GM12864 (cell line): ENCODE measurements at regions not wholly inside any gene's neighbourhood (a gene's known extent, or its start where the extent isn't known, plus 50 kb on each side); places are given as distances from the start of the nearest gene placed in this dataset.

Experiments used
- DNase-seq: peaks from one replicate; pipeline ENCODE4 v3.0.0-alpha.2; 2011; ENCODE audit warnings: low read depth
- H3K4me3 ChIP-seq: 2 replicates; pipeline ENCODE4 v1.5.1; 2011; ENCODE audit warnings: mild to moderate bottlenecking, low read depth, low read length, control low read depth
- TF ChIP-seq, protein P1 (sequence below): IDR thresholded peaks from 2 replicates; pipeline ENCODE4 v1.5.1; 2011; ENCODE audit warnings: low read depth, mild to moderate bottlenecking, moderate library complexity, low read length, control low read depth, inconsistent platforms; ENCODE audit errors: missing control alignments

GRCh38 chr2:226508005-226508404, 291.6 kb downstream of the IRS1 start:
- TF ChIP-seq, protein P1, sequence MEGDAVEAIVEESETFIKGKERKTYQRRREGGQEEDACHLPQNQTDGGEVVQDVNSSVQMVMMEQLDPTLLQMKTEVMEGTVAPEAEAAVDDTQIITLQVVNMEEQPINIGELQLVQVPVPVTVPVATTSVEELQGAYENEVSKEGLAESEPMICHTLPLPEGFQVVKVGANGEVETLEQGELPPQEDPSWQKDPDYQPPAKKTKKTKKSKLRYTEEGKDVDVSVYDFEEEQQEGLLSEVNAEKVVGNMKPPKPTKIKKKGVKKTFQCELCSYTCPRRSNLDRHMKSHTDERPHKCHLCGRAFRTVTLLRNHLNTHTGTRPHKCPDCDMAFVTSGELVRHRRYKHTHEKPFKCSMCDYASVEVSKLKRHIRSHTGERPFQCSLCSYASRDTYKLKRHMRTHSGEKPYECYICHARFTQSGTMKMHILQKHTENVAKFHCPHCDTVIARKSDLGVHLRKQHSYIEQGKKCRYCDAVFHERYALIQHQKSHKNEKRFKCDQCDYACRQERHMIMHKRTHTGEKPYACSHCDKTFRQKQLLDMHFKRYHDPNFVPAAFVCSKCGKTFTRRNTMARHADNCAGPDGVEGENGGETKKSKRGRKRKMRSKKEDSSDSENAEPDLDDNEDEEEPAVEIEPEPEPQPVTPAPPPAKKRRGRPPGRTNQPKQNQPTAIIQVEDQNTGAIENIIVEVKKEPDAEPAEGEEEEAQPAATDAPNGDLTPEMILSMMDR = no peak
- H3K4me3 ChIP-seq = no peak overlapping the region
- DNase-seq = no peak

DNA sequence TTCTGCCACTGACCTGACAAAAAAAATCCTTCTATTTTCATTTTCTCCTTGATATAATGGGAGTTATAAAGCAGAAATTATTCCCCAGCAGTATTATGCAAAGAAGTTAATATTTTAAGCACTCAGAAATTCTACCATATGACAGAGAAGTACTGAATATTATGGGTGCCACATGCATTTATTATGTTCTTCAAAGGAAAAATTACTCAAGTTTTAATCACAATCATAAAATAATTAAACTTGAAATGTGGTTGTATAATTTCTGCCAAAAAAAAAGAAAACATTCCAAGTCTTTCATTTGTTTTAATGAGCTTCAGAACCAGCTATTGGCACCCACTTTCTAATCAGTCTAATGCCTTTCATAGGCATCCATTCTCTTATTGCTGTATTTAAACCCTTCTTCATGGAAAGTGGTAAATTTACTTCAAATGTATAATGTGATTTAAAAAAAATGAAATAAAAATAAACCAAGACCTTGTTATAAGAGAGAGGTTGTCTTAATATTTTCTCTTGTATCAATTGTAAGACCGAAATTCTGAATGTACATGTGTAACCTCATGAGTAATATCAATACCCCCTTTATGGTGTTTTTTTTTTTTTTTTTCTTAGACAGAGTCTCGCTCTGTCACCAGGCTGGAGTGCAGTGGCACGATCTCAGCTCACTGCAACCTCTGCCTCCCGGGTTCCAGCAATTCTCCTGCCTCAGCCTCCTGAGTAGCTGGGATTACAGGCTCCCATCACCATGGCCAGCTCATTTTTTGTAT, 302.3 kb downstream of the IRS1 start:
- no peak for DNase-seq
- TF ChIP-seq, protein P1 = no peak
- no peak overlapping the region for H3K4me3 ChIP-seq

DNA sequence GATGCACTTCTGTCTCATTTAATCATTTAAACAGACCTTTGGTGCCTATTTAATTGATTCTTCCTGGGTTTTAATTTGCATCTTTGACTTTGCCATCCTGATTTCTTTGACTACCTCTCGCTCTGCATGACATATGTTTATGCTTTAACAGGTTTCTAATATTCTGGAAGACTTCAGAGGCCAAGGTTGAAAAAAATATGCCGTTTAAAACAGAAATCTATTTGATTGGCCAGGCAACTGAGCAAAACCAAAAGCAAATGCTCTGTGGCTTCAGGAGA, 303.4 kb downstream of the IRS1 start:
- TF ChIP-seq, protein P1 = no peak
- no peak for DNase-seq

GRCh38 chr2:226495466-226496272, 304.0 kb downstream of the IRS1 start:
- no peak overlapping the region for H3K4me3 ChIP-seq
- DNase-seq = no peak
- TF ChIP-seq, protein P1 = no peak

More for the DNA sequence above, 303.4 kb downstream of the IRS1 start:
- no peak overlapping the region for H3K4me3 ChIP-seq

- no peak overlapping the region for H3K4me3 ChIP-seq
- TF ChIP-seq, protein P1 = no peak
- DNase-seq = no peak
Observed at GRCh38 chr2:226491112-226491511, 308.5 kb downstream of the IRS1 start.

DNA sequence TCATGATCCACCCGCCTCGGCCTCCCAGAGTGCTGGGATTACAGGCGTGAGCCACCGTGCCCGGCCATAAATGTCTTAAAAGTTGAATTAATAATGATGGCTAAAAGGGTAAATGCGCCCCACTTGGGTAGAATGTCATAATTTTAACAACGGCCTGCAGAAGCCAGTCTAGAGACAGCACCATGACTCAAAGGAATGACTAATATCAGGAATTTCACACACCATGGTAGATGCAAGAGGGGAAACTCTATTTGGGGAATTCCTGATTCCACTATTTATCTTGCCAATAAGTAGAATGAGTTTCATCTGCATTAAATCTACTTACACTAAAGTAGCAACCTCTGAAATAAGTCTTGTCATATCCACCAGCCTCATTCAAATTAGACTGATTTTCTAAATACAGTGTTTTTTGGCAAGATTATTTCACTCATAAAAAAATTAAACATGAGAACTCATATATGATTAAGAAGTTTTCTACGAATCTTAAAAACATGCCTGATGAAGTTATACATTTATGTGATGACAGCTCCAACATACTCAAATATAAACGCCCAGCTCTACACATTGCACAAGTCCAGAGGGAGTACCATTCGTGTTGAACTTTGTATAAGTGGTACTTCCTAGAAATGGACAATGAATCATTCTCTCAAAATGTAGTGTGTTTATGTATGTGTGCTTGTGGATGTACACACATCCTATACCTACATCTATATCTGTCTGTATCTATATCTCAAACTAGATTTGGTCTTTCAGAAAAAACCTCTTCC, 309.7 kb downstream of the IRS1 start:
- TF ChIP-seq, protein P1 = no peak
- no peak for DNase-seq
- H3K4me3 ChIP-seq = no peak overlapping the region
